ENCODE measurements at regions not wholly inside any gene's neighbourhood (a gene's known extent, or its start where the extent isn't known, plus 50 kb on each side); places are given as distances from the start of the nearest gene placed in this dataset.
A peak's percentile ranks its signal among the peaks of the same experiment; 100 is the strongest.

- DNase-seq, result no peak
- Histone ChIP-seq H3K36me3 (ENCODE audit: low read depth, missing control alignments) (no peaks in the 10 kb centered on the region), H3K27ac (no peak overlapping the region), H3K4me3 (no peak overlapping the region), H3K9me3 (no peaks in the 10 kb centered on the region), H3K27me3 (no peaks in the 10 kb centered on the region), H3K4me1 (no peaks in the 10 kb centered on the region)
- intact Hi-C loops (cut with DNase I; ENCODE audit: low total_unique reads), result no loop called here
- TF ChIP-seq CTCF (IDR thresholded peaks at IDR 0.05) (no peak), POLR2A (IDR thresholded peaks at IDR 0.05) (no peak)
- WGBS, 2 donors, result 70 to 77% methylated on average over 11 of the region's 11 CpGs
Measured at GRCh38 chr6:14516956-14517355, 399.4 kb downstream of the CD83 start.

DNA sequence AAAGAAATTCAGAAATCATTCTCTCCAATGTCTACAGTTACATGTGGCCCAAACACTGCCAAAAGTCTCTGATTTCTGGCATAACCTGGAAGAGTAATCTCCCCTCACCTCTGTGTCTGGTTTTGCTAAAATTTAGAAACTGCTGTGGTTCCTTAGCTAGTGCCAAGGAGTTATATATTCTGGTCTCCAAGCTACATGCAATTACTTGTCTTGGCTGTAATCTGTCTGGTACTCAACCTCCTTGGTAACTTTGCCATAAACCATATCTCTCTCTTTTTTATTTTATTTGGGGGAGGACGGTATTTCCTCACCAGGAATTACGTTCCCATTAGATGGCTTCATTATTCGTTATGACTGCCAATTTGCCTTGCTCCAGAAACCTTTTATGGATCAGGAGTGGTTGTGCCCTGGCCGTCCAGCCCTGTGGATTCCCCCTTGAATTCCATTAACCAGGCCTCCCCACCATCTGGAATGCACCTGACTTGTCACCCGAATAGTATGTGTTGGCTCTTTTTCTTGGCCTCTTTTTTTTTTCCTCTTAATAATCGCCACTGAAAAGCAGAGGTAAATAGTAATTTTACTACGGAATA, 400.0 kb downstream of the CD83 start:
- TF ChIP-seq CTCF (IDR thresholded peaks at IDR 0.05) (no peak), POLR2A (IDR thresholded peaks at IDR 0.05) (no peak)
- Histone ChIP-seq H3K27ac (no peak overlapping the region), H3K4me3 (no peak overlapping the region), H3K36me3 (ENCODE audit: low read depth, missing control alignments) (no peaks in the 10 kb centered on the region), H3K9me3 (no peaks in the 10 kb centered on the region), H3K27me3 (no peaks in the 10 kb centered on the region), H3K4me1 (no peaks in the 10 kb centered on the region)
- DNase-seq, result no peak
- WGBS, 2 donors, result 81 to 84% methylated on average over 7 of the region's 7 CpGs
- intact Hi-C loops (cut with DNase I; ENCODE audit: low total_unique reads), result no loop called here

GRCh38 chr6:14518515-14519217, 401.1 kb downstream of the CD83 start:
- Histone ChIP-seq H3K27me3 (no peaks in the 10 kb centered on the region), H3K4me1 (no peaks in the 10 kb centered on the region), H3K36me3 (ENCODE audit: low read depth, missing control alignments) (no peaks in the 10 kb centered on the region), H3K27ac (no peak overlapping the region), H3K4me3 (no peak overlapping the region), H3K9me3 (no peaks in the 10 kb centered on the region)
- DNase-seq, result peak; percentile 19
- 37 to 48% methylated on average over 14 of the region's 14 CpGs for WGBS, 2 donors
- intact Hi-C loops (cut with DNase I; ENCODE audit: low total_unique reads), result no loop called here
- TF ChIP-seq POLR2A (IDR thresholded peaks at IDR 0.05), result no peak
- TF ChIP-seq CTCF (IDR thresholded peaks at IDR 0.05), result no peak

GRCh38 chr6:14520029-14520428, 402.5 kb downstream of the CD83 start:
- 94 to 100% methylated on average over 2 of the region's 2 CpGs for WGBS, 2 donors
- no peak for DNase-seq
- H3K9me3 ChIP-seq, result no peaks in the 10 kb centered on the region
- intact Hi-C loops (cut with DNase I; ENCODE audit: low total_unique reads), result no loop called here
- no peak overlapping the region for H3K27ac ChIP-seq
- H3K4me3 ChIP-seq, result no peak overlapping the region
- no peaks in the 10 kb centered on the region for H3K27me3 ChIP-seq
- TF ChIP-seq POLR2A (IDR thresholded peaks at IDR 0.05), result no peak
- TF ChIP-seq CTCF (IDR thresholded peaks at IDR 0.05), result no peak
- no peaks in the 10 kb centered on the region for H3K36me3 ChIP-seq (ENCODE audit: low read depth, missing control alignments)
- H3K4me1 ChIP-seq, result no peaks in the 10 kb centered on the region

GRCh38 chr6:14520536-14520935, 403.0 kb downstream of the CD83 start:
- intact Hi-C loops (cut with DNase I; ENCODE audit: low total_unique reads), result no loop called here
- Histone ChIP-seq H3K4me1 (no peaks in the 10 kb centered on the region), H3K36me3 (ENCODE audit: low read depth, missing control alignments) (no peaks in the 10 kb centered on the region), H3K27ac (no peak overlapping the region), H3K9me3 (no peaks in the 10 kb centered on the region), H3K27me3 (no peaks in the 10 kb centered on the region), H3K4me3 (no peak overlapping the region)
- DNase-seq, result no peak
- 90 to 96% methylated on average over 2 of the region's 2 CpGs for WGBS, 2 donors
- no peak for TF ChIP-seq POLR2A (IDR thresholded peaks at IDR 0.05)
- no peak for TF ChIP-seq CTCF (IDR thresholded peaks at IDR 0.05)
